ENCODE measurements at regions not wholly inside any gene's neighbourhood (a gene's known extent, or its start where the extent isn't known, plus 50 kb on each side); places are given as distances from the start of the nearest gene placed in this dataset.

GRCh38 chr16:7278636-7279035 is 54.0 kb upstream of the RBFOX1 start:
- H3K27ac ChIP-seq (ENCODE audit: insufficient read depth, low read depth, low read length, poor library complexity, severe bottlenecking): no peak overlapping the region
- WGBS, 2 experiments: 100% methylated on average over 2 to 3 of the region's 4 CpGs
- H3K4me1 ChIP-seq (ENCODE audit: control insufficient read depth, insufficient read depth, low read length): no peaks in the 10 kb centered on the region
- H3K4me3 ChIP-seq (ENCODE audit: insufficient read depth, low read depth, low read length): no peak overlapping the region
- no peaks in the 10 kb centered on the region for H3K27me3 ChIP-seq (ENCODE audit: control insufficient read depth, insufficient read depth, low read length, poor library complexity, severe bottlenecking)
- no peaks in the 10 kb centered on the region for H3K36me3 ChIP-seq (ENCODE audit: control insufficient read depth, insufficient read depth, low read length)
- no peaks in the 10 kb centered on the region for H3K9me3 ChIP-seq (ENCODE audit: control insufficient read depth, low read length)

DNA sequence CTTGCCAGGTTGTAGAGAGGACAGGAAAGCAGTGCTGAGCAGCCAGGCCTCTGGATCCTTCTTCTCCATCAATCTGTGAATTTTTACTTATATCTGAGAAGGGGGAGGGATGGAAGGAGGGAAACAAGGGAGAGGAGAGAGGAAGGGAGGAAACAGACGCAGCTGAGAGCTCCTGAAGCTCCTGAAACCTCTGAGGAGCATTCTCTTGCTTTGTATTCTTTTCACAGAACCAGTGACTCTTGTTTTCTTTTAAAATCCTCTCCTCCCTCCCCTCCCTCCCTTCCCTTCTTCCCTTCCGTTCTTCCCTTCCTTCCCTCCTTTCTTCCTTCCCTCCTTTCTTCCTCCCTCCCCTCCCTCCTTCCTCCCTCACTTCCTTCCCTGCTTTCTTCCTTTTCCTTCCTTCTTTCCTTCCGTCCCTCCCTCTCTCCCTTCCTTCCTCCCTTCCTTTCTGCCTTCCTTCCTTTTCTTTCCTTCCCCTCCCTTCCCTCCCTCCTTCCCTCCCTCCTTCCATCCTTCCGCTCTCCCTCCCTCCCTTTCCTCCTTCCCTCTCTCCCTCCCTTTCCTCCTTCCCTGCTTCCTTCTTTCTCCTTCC is 60.0 kb upstream of the RBFOX1 start:
- 78 to 81% methylated on average over 4 of the region's 4 CpGs for WGBS, 2 experiments
- no peaks in the 10 kb centered on the region for H3K4me1 ChIP-seq (ENCODE audit: control insufficient read depth, insufficient read depth, low read length)
- no peak overlapping the region for H3K4me3 ChIP-seq (ENCODE audit: insufficient read depth, low read depth, low read length)
- H3K27me3 ChIP-seq (ENCODE audit: control insufficient read depth, insufficient read depth, low read length, poor library complexity, severe bottlenecking): no peaks in the 10 kb centered on the region
- no peaks in the 10 kb centered on the region for H3K36me3 ChIP-seq (ENCODE audit: control insufficient read depth, insufficient read depth, low read length)
- H3K27ac ChIP-seq (ENCODE audit: insufficient read depth, low read depth, low read length, poor library complexity, severe bottlenecking): no peak overlapping the region
- H3K9me3 ChIP-seq (ENCODE audit: control insufficient read depth, low read length): no peaks in the 10 kb centered on the region

DNA sequence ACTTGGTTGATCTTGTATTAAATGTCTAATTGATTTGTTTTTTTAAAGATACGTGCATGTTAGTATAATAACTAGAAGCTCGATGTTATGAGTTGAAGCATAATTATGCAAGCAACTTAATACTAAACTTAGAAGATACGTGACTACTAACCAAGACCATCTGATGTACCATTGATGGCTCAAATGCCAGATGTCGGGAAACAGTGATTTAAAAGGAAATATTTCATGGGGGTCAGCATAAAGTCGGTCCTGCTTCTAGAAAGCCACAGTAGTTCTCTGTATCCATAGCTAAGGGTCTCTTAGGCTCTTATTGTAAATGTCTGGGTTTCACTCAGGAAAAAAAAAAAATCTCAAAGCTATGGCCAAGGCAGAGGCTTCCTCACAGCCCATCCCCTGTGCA is 61.2 kb upstream of the RBFOX1 start:
- Histone ChIP-seq H3K36me3 (ENCODE audit: control insufficient read depth, insufficient read depth, low read length) (no peaks in the 10 kb centered on the region), H3K4me3 (ENCODE audit: insufficient read depth, low read depth, low read length) (no peak overlapping the region), H3K9me3 (ENCODE audit: control insufficient read depth, low read length) (no peaks in the 10 kb centered on the region), H3K4me1 (ENCODE audit: control insufficient read depth, insufficient read depth, low read length) (no peaks in the 10 kb centered on the region), H3K27ac (ENCODE audit: insufficient read depth, low read depth, low read length, poor library complexity, severe bottlenecking) (no peak overlapping the region), H3K27me3 (ENCODE audit: control insufficient read depth, insufficient read depth, low read length, poor library complexity, severe bottlenecking) (no peaks in the 10 kb centered on the region)
- WGBS, 2 experiments: 94 to 97% methylated on average over 5 of the region's 5 CpGs

GRCh38 chr16:7270823-7271222 is 61.8 kb upstream of the RBFOX1 start:
- Histone ChIP-seq H3K4me1 (ENCODE audit: control insufficient read depth, insufficient read depth, low read length) (no peaks in the 10 kb centered on the region), H3K36me3 (ENCODE audit: control insufficient read depth, insufficient read depth, low read length) (no peaks in the 10 kb centered on the region), H3K4me3 (ENCODE audit: insufficient read depth, low read depth, low read length) (no peak overlapping the region), H3K27ac (ENCODE audit: insufficient read depth, low read depth, low read length, poor library complexity, severe bottlenecking) (no peak overlapping the region), H3K9me3 (ENCODE audit: control insufficient read depth, low read length) (no peaks in the 10 kb centered on the region), H3K27me3 (ENCODE audit: control insufficient read depth, insufficient read depth, low read length, poor library complexity, severe bottlenecking) (no peaks in the 10 kb centered on the region)
- WGBS, 2 experiments: 94 to 96% methylated on average over 3 of the region's 3 CpGs

DNA sequence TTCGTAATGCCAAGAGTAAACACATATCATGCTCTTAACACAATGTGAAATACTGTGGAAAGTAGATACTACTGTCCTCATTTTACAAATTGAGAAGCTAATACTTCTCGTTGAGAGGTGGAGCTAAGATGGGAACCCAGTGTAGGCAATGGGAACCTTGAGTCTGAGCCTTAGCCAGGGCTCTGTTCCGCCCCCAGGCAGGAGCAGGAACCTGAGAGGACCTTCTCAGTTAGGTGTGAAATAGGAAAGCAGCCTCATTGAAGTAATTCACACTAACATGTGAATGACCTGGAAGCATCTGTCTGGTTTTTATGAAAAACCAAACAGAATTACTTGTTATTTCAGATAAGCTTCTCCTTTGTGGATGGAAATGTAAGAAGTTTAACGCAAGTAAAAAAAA is 62.6 kb upstream of the RBFOX1 start:
- no peaks in the 10 kb centered on the region for H3K4me1 ChIP-seq (ENCODE audit: control insufficient read depth, insufficient read depth, low read length)
- no peak overlapping the region for H3K27ac ChIP-seq (ENCODE audit: insufficient read depth, low read depth, low read length, poor library complexity, severe bottlenecking)
- no peaks in the 10 kb centered on the region for H3K36me3 ChIP-seq (ENCODE audit: control insufficient read depth, insufficient read depth, low read length)
- H3K4me3 ChIP-seq (ENCODE audit: insufficient read depth, low read depth, low read length): no peak overlapping the region
- 97 to 100% methylated on average over 3 to 4 of the region's 4 CpGs for WGBS, 2 experiments
- H3K27me3 ChIP-seq (ENCODE audit: control insufficient read depth, insufficient read depth, low read length, poor library complexity, severe bottlenecking): no peaks in the 10 kb centered on the region
- H3K9me3 ChIP-seq (ENCODE audit: control insufficient read depth, low read length): no peaks in the 10 kb centered on the region

- Histone ChIP-seq H3K36me3 (ENCODE audit: control insufficient read depth, insufficient read depth, low read length) (no peaks in the 10 kb centered on the region), H3K27me3 (ENCODE audit: control insufficient read depth, insufficient read depth, low read length, poor library complexity, severe bottlenecking) (no peaks in the 10 kb centered on the region), H3K4me3 (ENCODE audit: insufficient read depth, low read depth, low read length) (no peak overlapping the region), H3K4me1 (ENCODE audit: control insufficient read depth, insufficient read depth, low read length) (no peaks in the 10 kb centered on the region), H3K9me3 (ENCODE audit: control insufficient read depth, low read length) (no peaks in the 10 kb centered on the region), H3K27ac (ENCODE audit: insufficient read depth, low read depth, low read length, poor library complexity, severe bottlenecking) (no peak overlapping the region)
- WGBS, 2 experiments: 33 to 36% methylated on average over 6 of the region's 6 CpGs
Measured at GRCh38 chr16:7268182-7268581, 64.5 kb upstream of the RBFOX1 start.

DNA sequence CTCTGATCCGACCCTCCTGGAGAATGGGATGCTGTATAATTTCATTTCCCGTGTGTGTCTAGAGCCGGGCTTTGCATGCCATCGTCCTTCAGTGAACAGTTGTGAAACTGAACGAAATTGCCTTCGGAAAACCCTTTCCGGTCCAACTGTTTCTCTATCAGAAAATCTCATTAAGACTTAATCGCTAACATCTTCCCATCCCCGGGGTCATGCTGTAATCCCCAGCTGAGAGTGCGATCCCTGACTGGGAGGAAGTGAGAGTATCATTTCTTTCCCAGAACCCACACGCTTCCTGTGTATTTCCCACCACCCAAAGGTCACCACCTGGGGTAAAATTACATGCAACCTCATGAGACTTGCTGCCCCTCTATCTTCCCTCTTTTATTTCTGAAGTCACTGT is 75.6 kb upstream of the RBFOX1 start:
- Histone ChIP-seq H3K4me3 (ENCODE audit: insufficient read depth, low read depth, low read length) (no peak overlapping the region), H3K36me3 (ENCODE audit: control insufficient read depth, insufficient read depth, low read length) (no peaks in the 10 kb centered on the region), H3K27ac (ENCODE audit: insufficient read depth, low read depth, low read length, poor library complexity, severe bottlenecking) (no peak overlapping the region), H3K4me1 (ENCODE audit: control insufficient read depth, insufficient read depth, low read length) (no peaks in the 10 kb centered on the region), H3K27me3 (ENCODE audit: control insufficient read depth, insufficient read depth, low read length, poor library complexity, severe bottlenecking) (no peaks in the 10 kb centered on the region), H3K9me3 (ENCODE audit: control insufficient read depth, low read length) (no peaks in the 10 kb centered on the region)
- WGBS, 2 experiments: 90 to 94% methylated on average over 11 of the region's 11 CpGs

GRCh38 chr16:7246578-7246977 is 86.1 kb upstream of the RBFOX1 start:
- no peak overlapping the region for H3K4me3 ChIP-seq (ENCODE audit: insufficient read depth, low read depth, low read length)
- 35 to 37% methylated on average over 6 of the region's 6 CpGs for WGBS, 2 experiments
- no peaks in the 10 kb centered on the region for H3K4me1 ChIP-seq (ENCODE audit: control insufficient read depth, insufficient read depth, low read length)

GRCh38 chr16:7239547-7239946 is 93.1 kb upstream of the RBFOX1 start:
- no peaks in the 10 kb centered on the region for H3K36me3 ChIP-seq (ENCODE audit: control insufficient read depth, insufficient read depth, low read length)
- no peaks in the 10 kb centered on the region for H3K27me3 ChIP-seq (ENCODE audit: control insufficient read depth, insufficient read depth, low read length, poor library complexity, severe bottlenecking)
- no peak overlapping the region for H3K27ac ChIP-seq (ENCODE audit: insufficient read depth, low read depth, low read length, poor library complexity, severe bottlenecking)
- no peaks in the 10 kb centered on the region for H3K9me3 ChIP-seq (ENCODE audit: control insufficient read depth, low read length)
- H3K4me1 ChIP-seq (ENCODE audit: control insufficient read depth, insufficient read depth, low read length): no peaks in the 10 kb centered on the region
- H3K4me3 ChIP-seq (ENCODE audit: insufficient read depth, low read depth, low read length): no peak overlapping the region
- WGBS, 2 experiments: 100% methylated on average over 2 of the region's 2 CpGs; no CpG with 5 or more reads in 1 of the 2 experiments

More at GRCh38 chr16:7246578-7246977, 86.1 kb upstream of the RBFOX1 start:
- no peak overlapping the region for H3K27ac ChIP-seq (ENCODE audit: insufficient read depth, low read depth, low read length, poor library complexity, severe bottlenecking)
- no peaks in the 10 kb centered on the region for H3K36me3 ChIP-seq (ENCODE audit: control insufficient read depth, insufficient read depth, low read length)
- no peaks in the 10 kb centered on the region for H3K9me3 ChIP-seq (ENCODE audit: control insufficient read depth, low read length)
- H3K27me3 ChIP-seq (ENCODE audit: control insufficient read depth, insufficient read depth, low read length, poor library complexity, severe bottlenecking): no peaks in the 10 kb centered on the region

DNA sequence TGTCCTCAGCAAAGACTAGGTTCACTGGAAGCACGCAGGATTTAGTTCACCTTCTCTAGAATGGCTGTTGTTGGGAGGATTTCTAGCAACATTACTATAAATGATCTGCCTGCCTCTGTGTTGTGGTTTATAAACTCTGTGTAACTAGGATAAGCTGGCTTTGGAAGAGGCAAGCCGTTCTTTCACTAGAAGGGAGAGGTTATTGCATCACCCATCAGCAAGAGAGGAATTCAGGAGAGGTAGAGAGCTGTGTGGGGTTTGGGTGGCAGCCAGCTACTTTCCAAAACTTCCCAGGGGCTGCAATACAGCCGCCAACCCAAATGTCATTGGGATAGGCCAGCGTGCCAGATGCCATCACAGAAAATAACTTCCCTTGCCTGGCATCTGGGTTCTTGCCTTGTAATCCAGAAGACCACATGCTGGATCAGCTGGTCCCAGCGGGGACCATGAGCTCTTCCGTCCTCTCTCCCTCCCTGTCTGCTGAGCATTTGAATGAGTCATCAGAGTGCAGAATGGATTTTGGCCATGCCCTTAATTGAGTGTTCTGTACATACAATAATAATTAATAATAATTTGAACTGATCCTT is 95.7 kb upstream of the RBFOX1 start:
- no peaks in the 10 kb centered on the region for H3K9me3 ChIP-seq (ENCODE audit: control insufficient read depth, low read length)
- H3K27me3 ChIP-seq (ENCODE audit: control insufficient read depth, insufficient read depth, low read length, poor library complexity, severe bottlenecking): no peaks in the 10 kb centered on the region
- H3K27ac ChIP-seq (ENCODE audit: insufficient read depth, low read depth, low read length, poor library complexity, severe bottlenecking): no peak overlapping the region
- H3K4me1 ChIP-seq (ENCODE audit: control insufficient read depth, insufficient read depth, low read length): no peaks in the 10 kb centered on the region
- no peak overlapping the region for H3K4me3 ChIP-seq (ENCODE audit: insufficient read depth, low read depth, low read length)
- 90 to 92% methylated on average over 6 of the region's 6 CpGs for WGBS, 2 experiments
- H3K36me3 ChIP-seq (ENCODE audit: control insufficient read depth, insufficient read depth, low read length): no peaks in the 10 kb centered on the region
